ENCODE measurements at regions not wholly inside any gene's neighbourhood (a gene's known extent, or its start where the extent isn't known, plus 50 kb on each side); places are given as distances from the start of the nearest gene placed in this dataset.

DNA sequence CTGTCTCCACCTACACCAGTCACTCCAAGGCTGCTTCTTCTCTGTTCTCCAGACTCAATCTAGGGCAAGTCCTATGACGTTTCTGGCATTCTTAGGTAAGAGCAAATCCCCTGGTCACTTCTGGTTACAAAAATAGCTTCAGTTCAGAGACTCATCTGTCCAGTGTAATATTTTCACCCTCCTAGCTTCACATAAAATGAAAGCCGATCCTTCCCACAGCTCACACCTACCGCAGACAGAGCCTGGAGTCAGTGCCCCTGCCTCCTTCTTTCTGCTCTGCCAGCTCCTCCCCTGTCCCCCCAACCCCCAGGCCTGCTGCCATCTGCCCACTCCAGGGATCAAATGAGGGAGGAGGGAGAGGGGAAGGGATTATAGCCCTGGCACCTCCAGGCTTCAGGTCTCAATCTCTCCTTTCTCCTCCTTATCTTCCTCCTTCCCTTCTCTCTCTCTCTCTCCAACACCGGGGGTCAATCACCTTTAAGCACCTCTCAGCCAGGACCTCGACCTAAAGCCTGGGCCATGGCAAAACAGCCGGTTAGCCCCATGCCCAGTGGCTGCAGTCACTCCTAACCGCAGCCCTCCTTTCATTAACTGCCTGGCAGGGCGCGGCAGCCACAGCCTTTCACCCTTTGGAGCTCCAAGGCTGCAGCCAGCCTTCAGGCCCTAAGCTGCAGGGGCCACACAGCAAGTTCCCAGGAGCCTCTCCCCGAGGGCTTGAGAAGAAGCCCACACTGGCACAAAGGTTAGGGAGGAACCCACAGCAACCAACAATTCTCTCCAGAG is 292.6 kb upstream of the MGMT start:
- no peak for TF ChIP-seq CTCF (conservative IDR thresholded peaks at IDR 0.05; ENCODE audit: low read depth, low read length)
- DNase-seq (ENCODE audit: low read depth): no peak
- no peak overlapping the region for H3K4me3 ChIP-seq (ENCODE audit: low read length)

DNA sequence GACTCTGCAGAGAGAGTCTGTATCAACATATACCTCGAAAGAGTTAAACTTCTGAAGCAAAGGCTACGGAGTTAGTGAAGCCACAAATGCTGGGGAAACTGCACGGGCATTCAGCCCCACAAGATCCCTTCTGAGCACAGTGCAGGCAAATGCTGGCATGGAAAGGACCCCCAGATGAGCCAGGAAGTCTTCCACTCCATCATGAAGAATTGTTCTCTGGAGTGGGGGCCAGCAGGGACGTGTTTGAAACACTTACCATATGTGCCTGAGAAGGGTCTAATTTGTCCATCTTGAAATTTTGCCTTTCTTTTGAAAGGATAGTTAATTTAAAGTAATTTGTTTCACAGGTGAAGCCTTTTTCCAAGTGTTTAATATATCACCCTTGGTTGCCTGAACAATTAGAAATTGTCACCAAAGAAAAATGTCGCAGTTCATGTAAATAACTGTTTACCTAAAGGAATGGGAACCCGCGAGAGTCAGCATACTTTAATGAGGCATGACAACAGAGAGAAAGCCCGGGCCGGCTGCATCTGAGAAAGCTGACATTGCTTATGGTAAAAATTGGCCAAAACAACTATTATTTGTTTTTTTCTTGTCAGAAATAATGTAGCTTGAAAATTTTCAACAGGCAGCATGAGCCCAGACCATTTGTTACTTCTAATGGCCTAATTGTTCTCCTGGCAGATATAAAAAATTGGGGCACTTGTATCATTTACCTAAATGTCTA is 287.6 kb upstream of the MGMT start:
- no peak for DNase-seq (ENCODE audit: low read depth)
- no peak for TF ChIP-seq CTCF (conservative IDR thresholded peaks at IDR 0.05; ENCODE audit: low read depth, low read length)
- no peak overlapping the region for H3K4me3 ChIP-seq (ENCODE audit: low read length)

- no peak for TF ChIP-seq CTCF (conservative IDR thresholded peaks at IDR 0.05; ENCODE audit: low read depth, low read length)
- no peak for DNase-seq (ENCODE audit: low read depth)
- H3K4me3 ChIP-seq (ENCODE audit: low read length): no peak overlapping the region
These were observed 286.9 kb upstream of the MGMT start for GRCh38 chr10:129179972-129180678.

DNA sequence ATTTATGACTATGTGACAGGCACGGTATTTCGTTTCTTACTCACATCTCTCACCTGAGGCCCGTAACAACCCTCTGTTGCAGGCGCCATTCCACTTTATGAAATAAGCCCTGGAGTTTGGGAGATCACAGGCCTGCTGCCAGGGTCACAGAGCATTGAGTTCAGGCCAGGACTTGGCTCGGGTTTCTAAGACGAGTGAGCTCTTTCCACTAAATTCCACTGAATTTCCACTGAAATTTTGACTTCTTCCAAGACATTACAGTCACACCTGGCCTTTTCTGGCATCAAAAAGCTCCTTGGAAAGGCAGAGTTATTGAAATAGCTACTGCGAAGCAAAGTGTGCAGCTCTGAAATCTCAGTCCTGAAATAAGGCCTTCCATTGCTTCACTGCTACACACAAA is 282.8 kb upstream of the MGMT start:
- no peak for TF ChIP-seq CTCF (conservative IDR thresholded peaks at IDR 0.05; ENCODE audit: low read depth, low read length)
- no peak for DNase-seq (ENCODE audit: low read depth)
- no peak overlapping the region for H3K4me3 ChIP-seq (ENCODE audit: low read length)

DNA sequence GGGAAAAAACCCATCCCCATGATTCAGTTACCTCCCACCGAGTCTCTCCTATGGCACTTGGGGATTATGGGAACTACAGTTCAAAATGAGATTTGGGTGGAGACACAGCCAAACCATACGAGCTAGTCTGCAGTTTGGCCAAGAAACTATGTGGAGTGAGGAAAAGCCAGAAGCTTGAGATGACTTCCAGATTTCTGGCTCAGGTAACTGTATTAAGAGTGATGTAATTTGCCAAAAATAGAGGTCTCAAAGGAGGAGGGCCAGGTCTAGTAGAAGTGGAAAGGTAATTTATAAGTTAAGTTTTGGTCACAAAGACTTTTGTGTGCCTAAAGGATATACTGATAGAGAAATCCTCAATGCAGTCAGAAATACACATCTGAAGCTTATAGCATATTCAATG is 279.7 kb upstream of the MGMT start:
- no peak for TF ChIP-seq CTCF (conservative IDR thresholded peaks at IDR 0.05; ENCODE audit: low read depth, low read length)

DNA sequence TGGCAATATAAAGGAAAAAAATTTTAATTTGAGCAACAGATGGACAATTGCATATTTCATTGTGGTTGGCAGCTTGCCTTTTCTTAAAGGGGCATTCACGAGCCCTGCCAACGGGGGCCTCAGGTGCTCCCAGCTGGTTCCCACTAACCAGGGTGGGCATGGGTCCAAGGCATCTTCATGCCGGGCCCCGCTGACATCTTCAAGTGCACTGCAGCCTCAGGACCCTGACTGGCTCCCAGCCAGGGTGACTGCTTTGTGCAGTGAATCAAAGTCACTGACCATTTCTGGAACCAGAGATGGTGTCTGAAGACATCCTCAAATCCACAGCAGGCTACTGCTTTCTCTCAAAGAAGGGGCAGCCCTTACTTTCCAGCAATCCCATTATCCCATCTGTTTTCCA is 275.2 kb upstream of the MGMT start:
- H3K4me3 ChIP-seq (ENCODE audit: low read length): no peak overlapping the region
- TF ChIP-seq CTCF (conservative IDR thresholded peaks at IDR 0.05; ENCODE audit: low read depth, low read length): no peak
- DNase-seq (ENCODE audit: low read depth): no peak

More for the DNA sequence above, 279.7 kb upstream of the MGMT start:
- DNase-seq (ENCODE audit: low read depth): no peak
- no peak overlapping the region for H3K4me3 ChIP-seq (ENCODE audit: low read length)
